ENCODE measurements at regions not wholly inside any gene's neighbourhood (a gene's known extent, or its start where the extent isn't known, plus 50 kb on each side); places are given as distances from the start of the nearest gene placed in this dataset.

DNA sequence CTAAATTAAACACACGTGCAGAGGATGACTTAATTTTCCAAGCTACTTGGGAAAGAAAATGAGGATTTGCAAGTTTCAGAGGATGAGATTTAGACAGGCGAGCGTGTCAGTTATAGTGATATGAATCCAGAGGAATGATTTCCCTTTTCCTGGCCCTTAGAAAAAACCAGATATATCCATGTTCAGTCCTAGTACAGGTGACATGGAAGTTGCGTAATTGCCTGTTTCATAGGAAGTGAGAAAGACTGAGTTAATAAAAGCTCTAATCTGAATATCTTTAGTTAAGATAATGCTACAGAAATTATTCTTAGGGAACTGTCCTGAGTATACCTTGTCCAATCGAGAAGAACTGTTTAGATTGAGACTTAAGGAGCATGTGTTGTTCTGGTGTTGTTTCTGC, 490.5 kb downstream of the ZNF385D start:
- H3K4me2 ChIP-seq (ENCODE audit: low read length), result no peak overlapping the region
- H3K27ac ChIP-seq (ENCODE audit: low read depth, low read length), result no peak overlapping the region
- H3K9me2 ChIP-seq (ENCODE audit: insufficient read depth), result no peaks in the 10 kb centered on the region
- H3K36me3 ChIP-seq (ENCODE audit: control insufficient read depth in 1 of 2, insufficient read depth in 2 of 2, low read length in 2 of 2), result no peaks in the 10 kb centered on the region
- no peaks in the 10 kb centered on the region for H4K20me1 ChIP-seq (ENCODE audit: insufficient read depth)
- ChIA-PET CTCF (no interaction called here), POLR2A (no interaction called here), RAD21 (ENCODE audit: low non-redundant PET in 1 of 2, low total read pairs in 2 of 2, uncharacterized antibody in 2 of 2, unreplicated experiment in 2 of 2) (no interaction called here)
- no peak overlapping the region for H3K9ac ChIP-seq (ENCODE audit: low read length)
- no peaks in the 10 kb centered on the region for H3K27me3 ChIP-seq (ENCODE audit: insufficient read depth, low read length)
- H3K9me3 ChIP-seq (ENCODE audit: control insufficient read depth in 1 of 2, insufficient read depth in 1 of 2, low read depth in 1 of 2, low read length in 2 of 2), result peaks cover 9 to 17% of the 10 kb centered on the region in 2 experiments; a peak in 2 of 4 replicates
- H3K79me2 ChIP-seq (ENCODE audit: insufficient read depth, low read length), result no peaks in the 10 kb centered on the region
- H3K4me3 ChIP-seq (replicated peaks in 1 of 2; ENCODE audit: low read depth in 1 of 2, low read length in 2 of 2), result no peak overlapping the region
- DNase-seq (ENCODE audit: low read depth, low spot score) (no peak), ATAC-seq (no peak)
- no TSS peak for BruUV-seq (replicated peaks)
- no peak overlapping the region for H2AFZ ChIP-seq (ENCODE audit: low read depth, low read length, poor library complexity, severe bottlenecking)
- TF ChIP-seq EZH2phosphoT487 (IDR thresholded peaks at IDR 0.05; ENCODE audit: borderline replicate concordance) (no peak), SIN3A (IDR thresholded peaks at IDR 0.05; ENCODE audit: low read depth) (no peak), ELF1 (IDR thresholded peaks at IDR 0.05; ENCODE audit: borderline replicate concordance, low read depth) (no peak), ZNF274 (IDR thresholded peaks at IDR 0.05; ENCODE audit: low read depth, low read length) (no peak), YY1 (IDR thresholded peaks at IDR 0.05; ENCODE audit: extremely low read depth, insufficient replicate concordance, low read depth, low read length) (no peak), FOSL1 (IDR thresholded peaks at IDR 0.05; ENCODE audit: low read depth) (no peak), ZFX (IDR thresholded peaks at IDR 0.05) (no peak), EGR1 (IDR thresholded peaks at IDR 0.05; ENCODE audit: low read depth) (no peak), POLR2AphosphoS5 (IDR thresholded peaks at IDR 0.05; ENCODE audit: low read depth, low read length) (no peak), CEBPB (IDR thresholded peaks at IDR 0.05; ENCODE audit: low read depth) (no peak)
- TF ChIP-seq, protein P1, sequence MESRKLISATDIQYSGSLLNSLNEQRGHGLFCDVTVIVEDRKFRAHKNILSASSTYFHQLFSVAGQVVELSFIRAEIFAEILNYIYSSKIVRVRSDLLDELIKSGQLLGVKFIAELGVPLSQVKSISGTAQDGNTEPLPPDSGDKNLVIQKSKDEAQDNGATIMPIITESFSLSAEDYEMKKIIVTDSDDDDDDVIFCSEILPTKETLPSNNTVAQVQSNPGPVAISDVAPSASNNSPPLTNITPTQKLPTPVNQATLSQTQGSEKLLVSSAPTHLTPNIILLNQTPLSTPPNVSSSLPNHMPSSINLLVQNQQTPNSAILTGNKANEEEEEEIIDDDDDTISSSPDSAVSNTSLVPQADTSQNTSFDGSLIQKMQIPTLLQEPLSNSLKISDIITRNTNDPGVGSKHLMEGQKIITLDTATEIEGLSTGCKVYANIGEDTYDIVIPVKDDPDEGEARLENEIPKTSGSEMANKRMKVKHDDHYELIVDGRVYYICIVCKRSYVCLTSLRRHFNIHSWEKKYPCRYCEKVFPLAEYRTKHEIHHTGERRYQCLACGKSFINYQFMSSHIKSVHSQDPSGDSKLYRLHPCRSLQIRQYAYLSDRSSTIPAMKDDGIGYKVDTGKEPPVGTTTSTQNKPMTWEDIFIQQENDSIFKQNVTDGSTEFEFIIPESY (IDR thresholded peaks at IDR 0.05; ENCODE audit: extremely low read depth, insufficient replicate concordance, low read length), result no peak
- intact Hi-C loops (cut with micrococcal nuclease), result no loop called here
- H3K4me1 ChIP-seq (ENCODE audit: control insufficient read depth in 1 of 2, insufficient read depth in 2 of 2, low read length in 2 of 2), result no peaks in the 10 kb centered on the region

Data from HCT116 (cell line).